ENCODE measurements at regions not wholly inside any gene's neighbourhood (a gene's known extent, or its start where the extent isn't known, plus 50 kb on each side); places are given as distances from the start of the nearest gene placed in this dataset.
"Not testable (repeated sequence)": the region's sequence is repeated elsewhere in the genome, so short reads cannot be mapped to it uniquely, and the experiment has no call there.

- peaks cover 0 to 3% (median 0%) of the 10 kb centered on the region in 11 experiments; a peak in 2 of 22 replicates for H3K9me3 ChIP-seq (replicated peaks in 1 of 11)
- H3K36me3 ChIP-seq = no peaks in the 10 kb centered on the region
- H4K20me1 ChIP-seq = no peaks in the 10 kb centered on the region
- no peaks in the 10 kb centered on the region for H3K27me3 ChIP-seq
- no peak overlapping the region for H3K4me2 ChIP-seq
- H3K27ac ChIP-seq = no peak overlapping the region
- TF ChIP-seq Cebpa-rat (IDR thresholded peaks at IDR 0.05) = no peak
- H3K9ac ChIP-seq = no peak overlapping the region
- no peaks in the 10 kb centered on the region for H3K4me1 ChIP-seq
- no peak overlapping the region for H3K4me3 ChIP-seq
Observed at GRCh38 chr6:102763891-102764290, 1370.4 kb downstream of the GRIK2 start.

GRCh38 chr6:102761872-102762271 is 1368.4 kb downstream of the GRIK2 start:
- H3K27ac ChIP-seq = no peak overlapping the region
- no peaks in the 10 kb centered on the region for H3K9me3 ChIP-seq (replicated peaks in 1 of 11)
- no peak for TF ChIP-seq Cebpa-rat (IDR thresholded peaks at IDR 0.05)
- no peaks in the 10 kb centered on the region for H3K36me3 ChIP-seq
- no peaks in the 10 kb centered on the region for H4K20me1 ChIP-seq
- H3K27me3 ChIP-seq = no peaks in the 10 kb centered on the region
- H3K4me1 ChIP-seq = no peaks in the 10 kb centered on the region
- H3K4me2 ChIP-seq = no peak overlapping the region
- no peak overlapping the region for H3K9ac ChIP-seq
- no peak overlapping the region for H3K4me3 ChIP-seq

GRCh38 chr6:102759415-102759814 is 1365.9 kb downstream of the GRIK2 start:
- H3K4me2 ChIP-seq = no peak overlapping the region

GRCh38 chr6:102758536-102758935 is 1365.0 kb downstream of the GRIK2 start:
- H3K9me3 ChIP-seq (replicated peaks in 1 of 11); H3K4me3 ChIP-seq; H3K36me3 ChIP-seq; H3K4me2 ChIP-seq; H3K27ac ChIP-seq; H3K9ac ChIP-seq; H4K20me1 ChIP-seq; H3K4me1 ChIP-seq; H3K27me3 ChIP-seq: not testable (repeated sequence)

More at GRCh38 chr6:102759415-102759814, 1365.9 kb downstream of the GRIK2 start:
- Histone ChIP-seq H3K4me3 (no peak overlapping the region), H3K27ac (no peak overlapping the region), H3K9ac (no peak overlapping the region), H3K36me3 (no peaks in the 10 kb centered on the region), H3K27me3 (no peaks in the 10 kb centered on the region), H4K20me1 (no peaks in the 10 kb centered on the region), H3K9me3 (replicated peaks in 1 of 11) (no peaks in the 10 kb centered on the region), H3K4me1 (no peaks in the 10 kb centered on the region)
- no peak for TF ChIP-seq Cebpa-rat (IDR thresholded peaks at IDR 0.05)

GRCh38 chr6:102749210-102749971 is 1355.9 kb downstream of the GRIK2 start:
- Histone ChIP-seq H3K4me2 (no peak overlapping the region), H3K36me3 (no peaks in the 10 kb centered on the region), H3K4me3 (no peak overlapping the region), H4K20me1 (no peaks in the 10 kb centered on the region), H3K27ac (no peak overlapping the region), H3K9me3 (replicated peaks in 1 of 11) (no peaks in the 10 kb centered on the region), H3K4me1 (no peaks in the 10 kb centered on the region), H3K27me3 (no peaks in the 10 kb centered on the region), H3K9ac (no peak overlapping the region)
- no peak for TF ChIP-seq Cebpa-rat (IDR thresholded peaks at IDR 0.05)

GRCh38 chr6:102746941-102747340 is 1353.4 kb downstream of the GRIK2 start:
- H3K4me1 ChIP-seq = no peaks in the 10 kb centered on the region
- no peak overlapping the region for H3K27ac ChIP-seq
- H3K27me3 ChIP-seq = no peaks in the 10 kb centered on the region
- no peak overlapping the region for H3K4me2 ChIP-seq
- no peaks in the 10 kb centered on the region for H4K20me1 ChIP-seq
- no peak overlapping the region for H3K9ac ChIP-seq
- no peak overlapping the region for H3K4me3 ChIP-seq
- no peak for TF ChIP-seq Cebpa-rat (IDR thresholded peaks at IDR 0.05)
- H3K36me3 ChIP-seq = no peaks in the 10 kb centered on the region
- H3K9me3 ChIP-seq (replicated peaks in 1 of 11) = no peaks in the 10 kb centered on the region

DNA sequence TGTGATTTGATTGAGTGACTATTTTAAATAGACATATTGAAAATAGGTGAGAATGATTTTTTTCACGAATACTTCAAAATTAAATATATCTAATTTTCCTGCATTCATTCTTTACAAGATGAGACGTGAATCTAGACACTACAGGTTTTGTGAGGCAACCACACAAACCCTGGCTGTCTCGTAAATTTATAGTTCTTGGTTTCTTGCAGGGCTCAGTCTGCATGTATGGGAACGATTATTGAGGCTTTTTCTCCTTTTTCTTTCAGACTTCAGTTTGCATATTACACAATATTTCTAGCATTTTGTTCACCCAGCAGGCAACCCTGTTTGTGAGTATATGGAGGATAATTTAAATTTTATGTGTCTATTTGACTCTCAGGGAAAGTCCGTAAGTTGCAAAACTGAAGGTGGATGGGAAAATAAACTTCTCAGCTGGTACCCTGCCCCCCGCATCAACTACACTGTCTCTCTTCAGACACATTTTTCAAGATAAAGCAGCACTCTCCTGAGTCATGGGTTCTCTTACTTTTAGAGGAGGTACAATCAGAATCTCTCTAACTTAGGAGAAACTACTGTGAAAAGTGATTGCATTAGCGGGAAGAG is 1349.3 kb downstream of the GRIK2 start:
- no peak overlapping the region for H3K4me2 ChIP-seq
- no peaks in the 10 kb centered on the region for H3K9me3 ChIP-seq (replicated peaks in 1 of 11)
- H3K27ac ChIP-seq = no peak overlapping the region
- H3K27me3 ChIP-seq = no peaks in the 10 kb centered on the region
- no peaks in the 10 kb centered on the region for H3K36me3 ChIP-seq
- H4K20me1 ChIP-seq = no peaks in the 10 kb centered on the region
- no peaks in the 10 kb centered on the region for H3K4me1 ChIP-seq
- no peak overlapping the region for H3K9ac ChIP-seq
- no peak for TF ChIP-seq Cebpa-rat (IDR thresholded peaks at IDR 0.05)
- no peak overlapping the region for H3K4me3 ChIP-seq

DNA sequence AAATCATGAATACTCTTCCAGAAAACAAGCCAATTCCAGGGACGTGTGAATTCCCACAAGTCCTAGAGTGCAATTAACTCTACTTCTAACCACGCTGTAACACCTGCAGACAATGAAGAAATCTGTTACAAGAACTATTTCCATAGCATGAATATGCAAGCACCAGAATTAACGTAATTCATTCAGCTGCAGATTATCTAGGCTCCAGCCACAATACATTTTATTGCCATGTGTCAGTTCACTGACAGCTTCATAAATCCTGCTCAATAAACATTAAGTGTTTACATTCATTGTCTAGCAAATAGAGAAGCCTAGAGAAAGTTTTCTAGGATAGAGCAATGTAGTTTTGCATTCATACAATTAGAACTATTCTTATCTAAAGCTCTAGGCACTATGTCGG is 1348.5 kb downstream of the GRIK2 start:
- no peak overlapping the region for H3K9ac ChIP-seq
- H3K27me3 ChIP-seq = no peaks in the 10 kb centered on the region
- H3K27ac ChIP-seq = no peak overlapping the region
- H3K4me2 ChIP-seq = no peak overlapping the region
- H3K36me3 ChIP-seq = no peaks in the 10 kb centered on the region
- H3K4me3 ChIP-seq = no peak overlapping the region
- no peak for TF ChIP-seq Cebpa-rat (IDR thresholded peaks at IDR 0.05)
- H3K9me3 ChIP-seq (replicated peaks in 1 of 11) = no peaks in the 10 kb centered on the region
- no peaks in the 10 kb centered on the region for H4K20me1 ChIP-seq
- H3K4me1 ChIP-seq = no peaks in the 10 kb centered on the region

DNA sequence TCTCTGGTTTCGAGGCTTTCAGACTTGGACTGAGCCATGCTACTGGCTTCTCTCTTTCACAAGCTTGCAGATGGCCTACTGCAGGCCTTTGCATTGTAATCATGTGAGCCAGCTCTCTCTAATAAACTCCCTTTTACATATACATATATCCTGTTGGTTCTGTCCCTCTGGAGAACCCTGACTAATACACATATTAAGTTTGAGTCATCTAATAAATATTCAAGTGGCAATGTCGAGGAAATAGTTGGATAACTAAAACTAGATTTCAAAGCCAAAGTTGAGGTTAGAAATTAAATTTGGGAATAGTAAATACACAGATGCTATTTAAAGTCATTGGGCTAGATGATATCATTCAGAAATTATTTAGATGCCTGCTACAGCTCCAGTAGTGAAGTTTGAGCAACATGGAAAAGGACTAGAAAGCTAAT is 1343.4 kb downstream of the GRIK2 start:
- Histone ChIP-seq H3K9ac (no peak overlapping the region), H4K20me1 (no peaks in the 10 kb centered on the region), H3K36me3 (no peaks in the 10 kb centered on the region), H3K27me3 (no peaks in the 10 kb centered on the region), H3K4me1 (no peaks in the 10 kb centered on the region), H3K27ac (no peak overlapping the region), H3K4me2 (no peak overlapping the region), H3K9me3 (replicated peaks in 1 of 11) (no peaks in the 10 kb centered on the region), H3K4me3 (no peak overlapping the region)
- no peak for TF ChIP-seq Cebpa-rat (IDR thresholded peaks at IDR 0.05)

- H4K20me1 ChIP-seq = no peaks in the 10 kb centered on the region
- H3K27ac ChIP-seq = no peak overlapping the region
- H3K4me3 ChIP-seq = no peak overlapping the region
- H3K9me3 ChIP-seq (replicated peaks in 1 of 11) = no peaks in the 10 kb centered on the region
- no peaks in the 10 kb centered on the region for H3K36me3 ChIP-seq
- no peak overlapping the region for H3K9ac ChIP-seq
- no peak overlapping the region for H3K4me2 ChIP-seq
- no peaks in the 10 kb centered on the region for H3K27me3 ChIP-seq
- TF ChIP-seq Cebpa-rat (IDR thresholded peaks at IDR 0.05) = no peak
- no peaks in the 10 kb centered on the region for H3K4me1 ChIP-seq
Observed at GRCh38 chr6:102732898-102733297, 1339.4 kb downstream of the GRIK2 start.

GRCh38 chr6:102722086-102722485 is 1328.6 kb downstream of the GRIK2 start:
- not testable (repeated sequence) for H3K36me3 ChIP-seq; H3K4me2 ChIP-seq; H4K20me1 ChIP-seq; H3K27ac ChIP-seq; H3K4me1 ChIP-seq; H3K9me3 ChIP-seq (replicated peaks in 1 of 11); H3K4me3 ChIP-seq; H3K9ac ChIP-seq; H3K27me3 ChIP-seq

All from BLaER1 treated with 17β-estradiol and CSF1 and Interleukin-3, amounts not matched to agents 10 nM and 100 nM (cell line).